CD14-positive monocyte (primary cell): ENCODE measurements at regions not wholly inside any gene's neighbourhood (a gene's known extent, or its start where the extent isn't known, plus 50 kb on each side); places are given as distances from the start of the nearest gene placed in this dataset.
"Not testable (repeated sequence)": the region's sequence is repeated elsewhere in the genome, so short reads cannot be mapped to it uniquely, and the experiment has no call there.

Experiments
- DNase-seq, 3 donors: peaks; one replicate each; pipeline ENCODE4 v3.0.0-alpha.2; 2011 to 2022
- H2AFZ ChIP-seq: 2 replicates; pipeline ENCODE4 v1.6.0; 2012; ENCODE audit warnings: mild to moderate bottlenecking, low read depth, low read length, inconsistent platforms; ENCODE audit not compliant: insufficient read depth, poor library complexity, severe bottlenecking
- H3K27ac ChIP-seq, 2 donors: 1 replicate in 1 of 2; 2 replicates in 1 of 2; pipeline ENCODE4 v1.5.1; 2012 to 2013; ENCODE audit warnings: low read length in 2 of 2, control low read depth in 1 of 2, inconsistent platforms in 1 of 2, low read depth in 1 of 2, mild to moderate bottlenecking in 1 of 2
- H3K27me3 ChIP-seq, 2 donors: one replicate each; pipeline versions ENCODE4 v1.6.0 to v1.6.1; 2011 to 2013; ENCODE audit warnings: low read length in 2 of 2; ENCODE audit not compliant: control insufficient read depth in 2 of 2, insufficient read depth in 2 of 2
- H3K36me3 ChIP-seq, 2 donors: replicated peaks in 1 of 2; 1 replicate in 1 of 2; 2 replicates in 1 of 2; pipeline versions ENCODE4 v1.5.1 to v1.6.1; 2012 to 2013; ENCODE audit warnings: low read length in 2 of 2, control low read depth in 1 of 2, inconsistent platforms in 1 of 2, mild to moderate bottlenecking in 1 of 2; ENCODE audit not compliant: insufficient read depth in 2 of 2, control insufficient read depth in 1 of 2
- H3K4me1 ChIP-seq, 2 donors: 1 replicate in 1 of 2; 2 replicates in 1 of 2; pipeline versions ENCODE4 v1.5.1 to v1.6.1; 2012 to 2013; ENCODE audit warnings: low read length in 2 of 2, control low read depth in 1 of 2, inconsistent platforms in 1 of 2, mild to moderate bottlenecking in 1 of 2, moderate library complexity in 1 of 2; ENCODE audit not compliant: insufficient read depth in 2 of 2, control insufficient read depth in 1 of 2
- H3K4me2 ChIP-seq: replicated peaks from 2 replicates; pipeline ENCODE3; 2012; ENCODE audit warnings: low read length, moderate library complexity, mild to moderate bottlenecking; ENCODE audit not compliant: poor library complexity, severe bottlenecking; ENCODE audit errors: extremely low read depth
- H3K4me3 ChIP-seq, 3 experiments: fragments of 200-600 bp in 1 of 3; sonication (generic) in 1 of 3; replicated peaks in 1 of 3; 1 replicate in 2 of 3; 2 replicates in 1 of 3; pipeline ENCODE4 v1.5.1; 2011 to 2013; ENCODE audit warnings: low read length in 3 of 3, mild to moderate bottlenecking in 3 of 3, control low read depth in 2 of 3, low read depth in 2 of 3, inconsistent platforms in 1 of 3, moderate library complexity in 1 of 3
- H3K79me2 ChIP-seq: 2 replicates; pipeline ENCODE4 v1.6.0; 2012; ENCODE audit warnings: mild to moderate bottlenecking, control low read depth, inconsistent platforms, low read length, moderate library complexity; ENCODE audit not compliant: insufficient read depth
- H3K9ac ChIP-seq: 2 replicates; pipeline ENCODE4 v1.6.0; 2017; ENCODE audit warnings: low read length, mild to moderate bottlenecking; ENCODE audit not compliant: insufficient read depth, poor library complexity, severe bottlenecking
- H3K9me3 ChIP-seq, 2 donors: replicated peaks in 1 of 2; 1 replicate in 1 of 2; 2 replicates in 1 of 2; pipeline versions ENCODE4 v1.5.1 to v1.6.1; 2012 to 2013; ENCODE audit warnings: low read length in 2 of 2, control low read depth in 1 of 2; ENCODE audit not compliant: control insufficient read depth in 1 of 2, insufficient read depth in 1 of 2
- H4K20me1 ChIP-seq: 2 replicates; pipeline ENCODE4 v1.6.0; 2012; ENCODE audit warnings: mild to moderate bottlenecking, low read length, control low read depth, moderate library complexity; ENCODE audit not compliant: insufficient read depth
- H3K27ac Mint-ChIP-seq, 7 donors: one replicate each; pipeline ENCODE4 v1.8.0; 2020; ENCODE audit warnings: mild to moderate bottlenecking in 7 of 7, mixed read lengths in 7 of 7, moderate library complexity in 6 of 7, inconsistent platforms in 2 of 7
- H3K27me3 Mint-ChIP-seq, 3 donors: one replicate each; pipeline ENCODE4 v1.8.0; 2021 to 2022; ENCODE audit warnings: low read depth in 3 of 3, mild to moderate bottlenecking in 3 of 3, mixed read lengths in 3 of 3, moderate library complexity in 3 of 3, inconsistent platforms in 1 of 3
- H3K36me3 Mint-ChIP-seq, 2 donors: one replicate each; pipeline ENCODE4 v1.8.0; 2020; ENCODE audit warnings: mixed read lengths in 2 of 2, inconsistent platforms in 1 of 2, mild to moderate bottlenecking in 1 of 2
- H3K4me1 Mint-ChIP-seq: one replicate; pipeline ENCODE4 v1.8.0; 2020; ENCODE audit warnings: mild to moderate bottlenecking, mixed read lengths
- H3K4me3 Mint-ChIP-seq, 2 donors: one replicate each; pipeline ENCODE4 v1.8.0; 2020; ENCODE audit warnings: mild to moderate bottlenecking in 2 of 2, mixed read lengths in 2 of 2, moderate library complexity in 1 of 2
- H3K9me3 Mint-ChIP-seq, 7 donors: one replicate each; pipeline ENCODE4 v1.8.0; 2020 to 2022; ENCODE audit warnings: mixed read lengths in 7 of 7, mild to moderate bottlenecking in 6 of 7, moderate library complexity in 6 of 7, inconsistent platforms in 2 of 7
- CTCF ChIP-seq: fragments of 200-600 bp; IDR thresholded peaks from one replicate; pipeline ENCODE4 v1.8.0; 2022; ENCODE audit warnings: antibody characterized with exemption, mild to moderate bottlenecking
- WGBS: methylation state at CpG from one replicate; pipeline ENCODE4 v1.1.5; 2013; ENCODE audit warnings: missing lambda C conversion rate; ENCODE audit not compliant: insufficient coverage; 5-methylcytosine and 5-hydroxymethylcytosine counted together
- intact Hi-C, 2 donors: fragments of 100-400 bp; cut with micrococcal nuclease; formaldehyde crosslinking; loops; one replicate each; pipeline versions ENCODE4 v1.15.0 to v1.15.1; 2023

DNA sequence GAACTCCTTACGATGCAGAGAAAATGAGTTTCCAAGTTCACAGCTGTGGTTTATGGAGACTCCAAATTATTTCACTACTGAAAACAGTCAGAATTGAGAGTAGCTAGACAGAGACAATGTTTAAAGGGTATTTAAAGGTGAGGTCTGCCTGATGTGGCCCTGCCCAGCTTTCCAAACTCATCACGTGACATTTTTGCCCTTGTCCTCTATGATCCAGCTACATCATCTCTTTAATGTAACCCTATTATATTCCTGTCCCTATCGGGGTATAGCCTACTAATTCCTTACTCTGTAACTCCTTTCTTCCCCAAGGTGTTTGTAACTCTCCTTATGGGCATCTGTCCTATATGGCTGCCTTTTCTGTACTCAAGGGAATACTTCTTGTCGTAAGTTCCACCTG lies 297.2 kb downstream of the GRXCR1 start:
- Mint-ChIP-seq H3K36me3 (no peaks in the 10 kb centered on the region), H3K9me3 (peaks cover 0 to 6% (median 3%) of the 10 kb centered on the region in 7 donors), H3K27me3 (no peaks in the 10 kb centered on the region), H3K4me3 (no peak overlapping the region), H3K27ac (no peak overlapping the region), H3K4me1 (peaks cover 2% of the 10 kb centered on the region)
- no peak overlapping the region for H3K27ac ChIP-seq
- H3K4me2 ChIP-seq, result no peak overlapping the region
- no peaks in the 10 kb centered on the region for H3K79me2 ChIP-seq
- H3K9ac ChIP-seq, result no peak overlapping the region
- no peaks in the 10 kb centered on the region for H3K27me3 ChIP-seq
- DNase-seq, result no peak
- H3K4me1 ChIP-seq, result no peaks in the 10 kb centered on the region
- H4K20me1 ChIP-seq, result no peaks in the 10 kb centered on the region
- no peak overlapping the region for H2AFZ ChIP-seq
- no peaks in the 10 kb centered on the region for H3K36me3 ChIP-seq
- intact Hi-C loops, result no loop called here
- H3K4me3 ChIP-seq, result no peak overlapping the region
- TF ChIP-seq CTCF, result no peak
- H3K9me3 ChIP-seq, result no peaks in the 10 kb centered on the region
- 81% methylated on average over 2 of the region's 4 CpGs for WGBS

DNA sequence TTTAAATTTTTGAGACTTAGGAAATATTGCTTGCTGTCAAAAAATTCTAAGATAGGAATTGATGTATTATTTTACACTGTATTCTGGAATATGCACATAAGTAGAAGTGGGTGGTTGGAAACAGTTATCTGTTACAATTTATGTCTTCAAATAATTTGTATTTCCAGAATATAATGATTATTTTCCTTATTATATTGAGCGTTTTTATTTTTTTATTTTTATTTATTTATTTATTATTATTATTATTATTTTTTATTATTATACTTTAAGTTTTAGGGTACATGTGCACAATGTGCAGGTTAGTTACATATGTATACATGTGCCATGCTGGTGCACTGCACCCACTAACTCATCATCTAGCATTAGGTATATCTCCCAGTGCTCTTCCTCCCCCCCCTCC lies 320.1 kb downstream of the GRXCR1 start:
- H3K4me1 ChIP-seq, H3K27me3 Mint-ChIP-seq, H3K27ac Mint-ChIP-seq, H3K4me2 ChIP-seq, H3K27ac ChIP-seq, H3K79me2 ChIP-seq, H3K9ac ChIP-seq, intact Hi-C loops, H3K27me3 ChIP-seq, H3K36me3 Mint-ChIP-seq, H3K4me1 Mint-ChIP-seq, DNase-seq, H3K9me3 Mint-ChIP-seq, H4K20me1 ChIP-seq, H3K36me3 ChIP-seq, H3K4me3 ChIP-seq, H3K4me3 Mint-ChIP-seq, H3K9me3 ChIP-seq, H2AFZ ChIP-seq: not testable (repeated sequence)
- WGBS, result no CpG with 5 or more reads among the region's 1 CpG
